ENCODE measurements at regions not wholly inside any gene's neighbourhood (a gene's known extent, or its start where the extent isn't known, plus 50 kb on each side); places are given as distances from the start of the nearest gene placed in this dataset.
"Not testable (repeated sequence)": the region's sequence is repeated elsewhere in the genome, so short reads cannot be mapped to it uniquely, and the experiment has no call there.

- intact Hi-C loops (cut with micrococcal nuclease): no loop called here
- no peak for DNase-seq (ENCODE audit: low spot score)
- Mint-ChIP-seq H3K4me1 (ENCODE audit: low read depth) (no peaks in the 10 kb centered on the region), H3K27me3 (ENCODE audit: low read depth) (no peaks in the 10 kb centered on the region), H3K27ac (no peak overlapping the region), H3K36me3 (ENCODE audit: low read depth) (no peaks in the 10 kb centered on the region), H3K4me3 (ENCODE audit: low read depth) (no peak overlapping the region), H3K9me3 (peaks cover 30% of the 10 kb centered on the region)
Observed at GRCh38 chr11:49851971-49852389, 100.2 kb upstream of the OR4C13 start.

DNA sequence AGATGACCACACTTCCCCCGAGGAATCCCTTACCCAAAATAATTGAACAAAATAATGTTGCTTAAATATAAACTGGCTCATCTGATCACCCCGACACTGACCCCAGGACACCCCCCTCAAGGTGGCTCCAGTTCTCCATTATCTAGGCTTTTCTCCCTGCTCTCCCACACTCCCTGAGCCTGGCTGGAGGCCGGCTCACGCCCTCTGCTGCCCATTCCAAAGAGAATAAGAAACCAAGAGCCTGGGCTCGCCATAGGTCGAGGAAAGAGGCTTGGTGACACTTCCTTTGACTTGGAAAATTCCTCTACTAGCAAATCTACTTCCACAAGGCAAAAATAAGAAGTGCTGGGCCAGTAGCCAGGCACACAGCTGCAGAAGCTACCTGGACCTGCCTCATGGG lies 63.3 kb upstream of the OR4C13 start:
- H3K36me3 Mint-ChIP-seq (ENCODE audit: low read depth); intact Hi-C loops (cut with micrococcal nuclease); H3K27ac Mint-ChIP-seq; H3K27me3 Mint-ChIP-seq (ENCODE audit: low read depth); DNase-seq (ENCODE audit: low spot score); H3K4me1 Mint-ChIP-seq (ENCODE audit: low read depth); H3K4me3 Mint-ChIP-seq (ENCODE audit: low read depth): not testable (repeated sequence)
- peaks cover 31% of the 10 kb centered on the region for H3K9me3 Mint-ChIP-seq

DNA sequence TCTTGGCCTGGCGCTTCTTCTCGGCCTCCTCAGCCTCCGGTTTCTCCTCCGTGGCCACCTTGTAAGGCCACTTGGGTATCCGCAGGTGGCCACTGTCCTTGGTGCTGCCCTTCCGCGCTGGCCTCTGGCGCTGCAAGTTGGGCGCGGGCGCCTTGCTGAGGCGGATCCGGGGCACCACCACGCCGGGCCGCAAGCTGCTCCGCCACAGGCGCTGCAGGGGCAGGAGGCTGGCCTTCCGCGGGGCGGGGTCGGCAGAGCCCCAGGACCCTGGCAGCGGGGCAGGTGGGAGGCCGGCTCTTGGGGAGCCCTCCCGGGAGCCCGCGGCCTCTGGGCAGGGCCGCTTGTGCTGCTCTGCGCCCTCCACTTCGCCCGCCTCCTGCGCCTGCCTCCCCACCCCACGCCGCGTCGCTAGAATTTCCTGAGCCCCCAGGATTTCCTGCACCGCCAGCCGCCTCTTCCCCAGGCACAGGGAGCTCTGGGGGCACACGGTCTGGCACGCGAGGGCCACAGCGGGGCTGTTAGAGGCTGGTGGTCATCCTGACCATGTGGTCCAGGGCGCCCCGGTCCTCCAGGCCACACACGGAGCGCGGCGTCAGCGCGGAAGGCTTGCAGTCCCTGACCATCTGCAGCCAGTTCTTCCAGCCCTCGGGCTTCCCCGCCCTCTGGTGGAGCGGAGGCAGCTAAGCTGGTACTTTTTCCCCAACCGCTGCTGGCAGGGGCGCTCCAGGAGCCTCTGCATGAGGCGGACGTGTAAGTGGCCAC lies 60.1 kb upstream of the OR4C13 start:
- H3K36me3 Mint-ChIP-seq (ENCODE audit: low read depth); intact Hi-C loops (cut with micrococcal nuclease); H3K4me3 Mint-ChIP-seq (ENCODE audit: low read depth): not testable (repeated sequence)

GRCh38 chr11:49893442-49893841 lies 58.7 kb upstream of the OR4C13 start:
- peaks cover 43% of the 10 kb centered on the region for H3K9me3 Mint-ChIP-seq
- H3K36me3 Mint-ChIP-seq (ENCODE audit: low read depth); H3K4me3 Mint-ChIP-seq (ENCODE audit: low read depth); H3K4me1 Mint-ChIP-seq (ENCODE audit: low read depth); DNase-seq (ENCODE audit: low spot score); H3K27ac Mint-ChIP-seq; H3K27me3 Mint-ChIP-seq (ENCODE audit: low read depth); intact Hi-C loops (cut with micrococcal nuclease): not testable (repeated sequence)

More for the DNA sequence above, 60.1 kb upstream of the OR4C13 start:
- DNase-seq (ENCODE audit: low spot score); H3K4me1 Mint-ChIP-seq (ENCODE audit: low read depth); H3K27ac Mint-ChIP-seq; H3K27me3 Mint-ChIP-seq (ENCODE audit: low read depth): not testable (repeated sequence)
- H3K9me3 Mint-ChIP-seq: peaks cover 43% of the 10 kb centered on the region
